Upper lobe of right lung (tissue), 1 donor: ENCODE measurements at regions not wholly inside any gene's neighbourhood (a gene's known extent, or its start where the extent isn't known, plus 50 kb on each side); places are given as distances from the start of the nearest gene placed in this dataset.

Experiments used
- ATAC-seq: fragments of 200-7000 bp; cut with Tn5 transposase; one replicate; pipeline ENCODE4 v1.9.1; 2020; ENCODE audit warnings: mild to moderate bottlenecking, moderate library complexity
- DNase-seq: peaks from one replicate; pipeline ENCODE4 v3.0.0-alpha.2; 2020
- H3K27ac ChIP-seq: fragments of 200-600 bp; one replicate; pipeline ENCODE4 v1.8.0; 2022
- H3K27me3 ChIP-seq: fragments of 200-600 bp; one replicate; pipeline ENCODE4 v1.8.0; 2022; ENCODE audit warnings: mild to moderate bottlenecking
- H3K36me3 ChIP-seq: fragments of 200-600 bp; one replicate; pipeline ENCODE4 v1.8.0; 2022
- H3K4me1 ChIP-seq: fragments of 200-600 bp; one replicate; pipeline ENCODE4 v1.8.0; 2022
- H3K4me3 ChIP-seq: fragments of 200-600 bp; one replicate; pipeline ENCODE4 v1.8.0; 2022; ENCODE audit warnings: mild to moderate bottlenecking
- H3K9me3 ChIP-seq: fragments of 200-600 bp; one replicate; pipeline ENCODE4 v1.8.0; 2022
- CTCF ChIP-seq: fragments of 200-600 bp; IDR thresholded peaks from one replicate; pipeline ENCODE4 v1.8.0; 2022; ENCODE audit warnings: antibody characterized with exemption
- intact Hi-C: fragments of 100-400 bp; cut with DNase I; formaldehyde crosslinking; loops from one replicate; pipeline ENCODE4 v1.11.0; 2022
- donor health status: DM: no; HTN: yes; CAD: no; lungs with severe emphysema.

GRCh38 chr2:103615611-103616105 is 853.8 kb downstream of the TMEM182 start:
- no peaks in the 10 kb centered on the region for H3K27me3 ChIP-seq
- no peak for DNase-seq
- no peak for TF ChIP-seq CTCF
- no peaks in the 10 kb centered on the region for H3K36me3 ChIP-seq
- H3K4me3 ChIP-seq, result no peak overlapping the region
- H3K9me3 ChIP-seq, result no peaks in the 10 kb centered on the region
- intact Hi-C loops, result no loop called here
- H3K4me1 ChIP-seq, result no peaks in the 10 kb centered on the region
- no peak overlapping the region for H3K27ac ChIP-seq
- no peak for ATAC-seq

- TF ChIP-seq CTCF, result no peak
- Histone ChIP-seq H3K27me3 (no peaks in the 10 kb centered on the region), H3K9me3 (peaks cover 4% of the 10 kb centered on the region), H3K4me3 (no peak overlapping the region), H3K4me1 (no peaks in the 10 kb centered on the region), H3K27ac (no peak overlapping the region), H3K36me3 (no peaks in the 10 kb centered on the region)
- ATAC-seq (no peak), DNase-seq (no peak)
- intact Hi-C loops, result no loop called here
Measured at GRCh38 chr2:103616891-103617290, 855.1 kb downstream of the TMEM182 start.

- Histone ChIP-seq H3K27ac (no peak overlapping the region), H3K27me3 (no peaks in the 10 kb centered on the region), H3K4me1 (no peaks in the 10 kb centered on the region), H3K4me3 (no peak overlapping the region), H3K9me3 (peaks cover 4% of the 10 kb centered on the region), H3K36me3 (no peaks in the 10 kb centered on the region)
- intact Hi-C loops, result no loop called here
- ATAC-seq (no peak), DNase-seq (no peak)
- no peak for TF ChIP-seq CTCF
Measured at GRCh38 chr2:103618112-103618511, 856.3 kb downstream of the TMEM182 start.

- ATAC-seq (no peak), DNase-seq (no peak)
- no peak for TF ChIP-seq CTCF
- no peaks in the 10 kb centered on the region for H3K9me3 ChIP-seq
- no peaks in the 10 kb centered on the region for H3K27me3 ChIP-seq
- no peaks in the 10 kb centered on the region for H3K4me1 ChIP-seq
- no peak overlapping the region for H3K27ac ChIP-seq
- intact Hi-C loops, result no loop called here
- no peak overlapping the region for H3K4me3 ChIP-seq
- H3K36me3 ChIP-seq, result no peaks in the 10 kb centered on the region
Measured at GRCh38 chr2:103627301-103627700, 865.5 kb downstream of the TMEM182 start.

GRCh38 chr2:103638978-103639377 is 877.1 kb downstream of the TMEM182 start:
- no peak for TF ChIP-seq CTCF
- intact Hi-C loops, result no loop called here
- Histone ChIP-seq H3K9me3 (no peaks in the 10 kb centered on the region), H3K27ac (no peak overlapping the region), H3K27me3 (no peaks in the 10 kb centered on the region), H3K36me3 (no peaks in the 10 kb centered on the region), H3K4me1 (no peaks in the 10 kb centered on the region), H3K4me3 (no peak overlapping the region)
- DNase-seq (no peak), ATAC-seq (no peak)

- Histone ChIP-seq H3K4me1 (no peaks in the 10 kb centered on the region), H3K27ac (no peak overlapping the region), H3K36me3 (no peaks in the 10 kb centered on the region), H3K4me3 (no peak overlapping the region), H3K9me3 (no peaks in the 10 kb centered on the region), H3K27me3 (no peaks in the 10 kb centered on the region)
- TF ChIP-seq CTCF, result no peak
- DNase-seq, result no peak
- no peak for ATAC-seq
- intact Hi-C loops, result no loop called here
Measured at GRCh38 chr2:103656558-103656957, 894.7 kb downstream of the TMEM182 start.
